A673 (cell line): ENCODE measurements at regions not wholly inside any gene's neighbourhood (a gene's known extent, or its start where the extent isn't known, plus 50 kb on each side); places are given as distances from the start of the nearest gene placed in this dataset.
A peak's percentile ranks its signal among the peaks of the same experiment; 100 is the strongest.

Source experiments
- BruUV-seq: library from RNA; stranded (reverse); fragments of 400-500 nt; replicated peaks from 2 replicates; lab custom pipeline; 2021; lab: Mats Ljungman, UMichigan
- CTCF ChIA-PET: fragments of 300-600 bp; sonication (Branson Sonifier 250); formaldehyde crosslinking; loops from one replicate; lab custom pipeline; 2022; ENCODE audit warnings: antibody characterized with exemption; lab: Charles Lee
- POLR2A ChIA-PET: fragments of 300-600 bp; sonication (Branson Sonifier 250); formaldehyde crosslinking; loops from one replicate; lab custom pipeline; 2022; ENCODE audit warnings: antibody characterized with exemption; ENCODE audit not compliant: low non-redundant PET; lab: Charles Lee
- DNase-seq: peaks from one replicate; pipeline ENCODE4 v3.0.0-alpha.2; 2015; ENCODE audit warnings: low spot score
- H3K27ac ChIP-seq: fragments of 200-600 bp; sonication (generic); 2 replicates; pipeline ENCODE4 v1.5.1; 2016; ENCODE audit warnings: mixed run types, low read depth, mild to moderate bottlenecking, mixed read lengths, antibody characterized with exemption, low read length; ENCODE audit not compliant: poor library complexity, severe bottlenecking
- H3K27me3 ChIP-seq: fragments of 200-600 bp; sonication (generic); replicated peaks from 2 replicates; pipeline ENCODE4 v1.6.1; 2017; ENCODE audit warnings: mixed run types, low read depth, mild to moderate bottlenecking, mixed read lengths, antibody characterized with exemption, low read length; ENCODE audit not compliant: insufficient read depth, poor library complexity
- H3K36me3 ChIP-seq: fragments of 200-600 bp; sonication (generic); 2 replicates; pipeline ENCODE4 v1.6.1; 2016; ENCODE audit warnings: mixed run types, mild to moderate bottlenecking, mixed read lengths, antibody characterized with exemption, low read length; ENCODE audit not compliant: insufficient read depth, poor library complexity, severe bottlenecking
- H3K4me1 ChIP-seq: fragments of 200-600 bp; sonication (generic); 2 replicates; pipeline ENCODE4 v1.6.1; 2017; ENCODE audit warnings: mixed run types, mild to moderate bottlenecking, mixed read lengths, antibody characterized with exemption, low read length; ENCODE audit not compliant: insufficient read depth, poor library complexity, severe bottlenecking
- H3K4me3 ChIP-seq: fragments of 200-600 bp; sonication (generic); 2 replicates; pipeline ENCODE4 v1.5.1; 2016; ENCODE audit warnings: low read depth, mixed run types, mild to moderate bottlenecking, mixed read lengths, low read length; ENCODE audit not compliant: poor library complexity, severe bottlenecking
- H3K9me3 ChIP-seq: fragments of 200-600 bp; sonication (generic); 2 replicates; pipeline ENCODE4 v1.6.1; 2016; ENCODE audit warnings: mixed run types, low read depth, mild to moderate bottlenecking, mixed read lengths, antibody characterized with exemption, low read length; ENCODE audit not compliant: poor library complexity, severe bottlenecking
- CTCF ChIP-seq: fragments of 300-800, 200-600 bp; sonication (generic); conservative IDR thresholded peaks from 2 replicates; pipeline ENCODE4 v1.5.1; 2017; ENCODE audit warnings: low read depth, mild to moderate bottlenecking, antibody characterized with exemption, low read length, moderate library complexity, mixed read lengths
- EZH2 ChIP-seq: fragments of 200-600 bp; sonication (generic); IDR thresholded peaks from 2 replicates; pipeline ENCODE4 v1.6.1; 2017; ENCODE audit warnings: borderline replicate concordance, low read depth, mild to moderate bottlenecking, mixed read lengths, antibody characterized with exemption, low read length; ENCODE audit not compliant: poor library complexity, severe bottlenecking
- intact Hi-C: fragments of 100-400 bp; cut with micrococcal nuclease; formaldehyde crosslinking; loops from one replicate; pipeline ENCODE4 v1.10.0; 2022; ENCODE audit not compliant: unreplicated experiment

GRCh38 chr20:11030351-11030750 lies 356.6 kb upstream of the JAG1 start:
- Histone ChIP-seq H3K4me1 (no peaks in the 10 kb centered on the region), H3K4me3 (no peak overlapping the region), H3K36me3 (no peaks in the 10 kb centered on the region), H3K9me3 (no peaks in the 10 kb centered on the region), H3K27ac (no peak overlapping the region), H3K27me3 (peaks cover 8% of the 10 kb centered on the region)
- POLR2A ChIA-PET: no interaction called here
- intact Hi-C loops: no loop called here
- DNase-seq: no peak
- no TSS peak for BruUV-seq
- TF ChIP-seq CTCF (no peak), EZH2 (no peak)
- CTCF ChIA-PET: no interaction called here

GRCh38 chr20:11031300-11031699 lies 357.5 kb upstream of the JAG1 start:
- DNase-seq: no peak
- Histone ChIP-seq H3K36me3 (no peaks in the 10 kb centered on the region), H3K27me3 (peaks cover 8% of the 10 kb centered on the region), H3K9me3 (no peaks in the 10 kb centered on the region), H3K4me3 (no peak overlapping the region), H3K27ac (no peak overlapping the region), H3K4me1 (no peaks in the 10 kb centered on the region)
- intact Hi-C loops: no loop called here
- TF ChIP-seq EZH2: no peak
- TF ChIP-seq CTCF: no peak
- BruUV-seq: no TSS peak
- ChIA-PET CTCF (no interaction called here), POLR2A (no interaction called here)

GRCh38 chr20:11032611-11033010 lies 358.8 kb upstream of the JAG1 start:
- Histone ChIP-seq H3K9me3 (no peaks in the 10 kb centered on the region), H3K4me1 (no peaks in the 10 kb centered on the region), H3K27ac (no peak overlapping the region), H3K27me3 (peaks cover 7% of the 10 kb centered on the region), H3K4me3 (no peak overlapping the region), H3K36me3 (no peaks in the 10 kb centered on the region)
- DNase-seq: no peak
- intact Hi-C loops: no loop called here
- CTCF ChIA-PET: no interaction called here
- BruUV-seq: no TSS peak
- POLR2A ChIA-PET: no interaction called here
- TF ChIP-seq CTCF (0 out of 2 replicates have a peak, but pooled peaks have one; percentile 13), EZH2 (no peak)
